GM18499 (cell line): ENCODE measurements at regions not wholly inside any gene's neighbourhood (a gene's known extent, or its start where the extent isn't known, plus 50 kb on each side); places are given as distances from the start of the nearest gene placed in this dataset.

Experiments used
- ATAC-seq: cut with Tn5 transposase; IDR thresholded peaks from one replicate; pipeline ENCODE4 v1.9.1; 2021; ENCODE audit warnings: moderate number of reproducible peaks; ENCODE audit not compliant: insufficient read depth, unreplicated experiment

- no peak for ATAC-seq
These were observed 49.9 kb upstream of the COL21A1 start for GRCh38 chr6:56297022-56297989.
